HEK293T (cell line): ENCODE measurements at regions not wholly inside any gene's neighbourhood (a gene's known extent, or its start where the extent isn't known, plus 50 kb on each side); places are given as distances from the start of the nearest gene placed in this dataset.

Source experiments
- CTCF ChIA-PET: fragments of 350-600 bp; formaldehyde crosslinking; extraction: SDS; loops from one replicate; lab custom pipeline; 2021; ENCODE audit warnings: antibody characterized with exemption, inconsistent platforms; lab: Yijun Ruan, JAX
- POLR2A ChIA-PET: fragments of 350-600 bp; formaldehyde crosslinking; extraction: SDS; loops from one replicate; lab custom pipeline; 2020; ENCODE audit warnings: antibody characterized with exemption, inconsistent platforms; lab: Yijun Ruan, JAX
- DNase-seq: peaks from one replicate; pipeline ENCODE4 v3.0.0; 2012; ENCODE audit warnings: mixed read lengths; ENCODE audit errors: extremely low spot score
- ARNT ChIP-seq: fragments of 450-650 bp; IDR thresholded peaks from 2 replicates; pipeline ENCODE4 v1.6.1; 2017; ENCODE audit warnings: mild to moderate bottlenecking
- BHLHE40 ChIP-seq: fragments of 450-650 bp; IDR thresholded peaks from 2 replicates; pipeline ENCODE4 v1.6.1; 2016; ENCODE audit warnings: mild to moderate bottlenecking, moderate library complexity, borderline replicate concordance
- CTBP1 ChIP-seq: fragments of 450-650 bp; IDR thresholded peaks from 2 replicates; pipeline ENCODE4 v1.6.1; 2016; ENCODE audit warnings: borderline replicate concordance
- ELF4 ChIP-seq: fragments of 450-650 bp; IDR thresholded peaks from 2 replicates; pipeline ENCODE4 v1.6.1; 2017; ENCODE audit warnings: antibody characterized with exemption
- FOXA1 ChIP-seq: fragments of 450-650 bp; IDR thresholded peaks from 2 replicates; pipeline ENCODE4 v1.6.1; 2016; ENCODE audit warnings: mild to moderate bottlenecking
- FOXK2 ChIP-seq: fragments of 450-650 bp; IDR thresholded peaks from 2 replicates; pipeline ENCODE4 v1.6.1; 2016; ENCODE audit warnings: mild to moderate bottlenecking
- FOXM1 ChIP-seq: fragments of 450-650 bp; IDR thresholded peaks from 2 replicates; pipeline ENCODE4 v1.6.1; 2017; ENCODE audit warnings: mild to moderate bottlenecking, borderline replicate concordance
- HDGF ChIP-seq: fragments of 450-650 bp; IDR thresholded peaks from 2 replicates; pipeline ENCODE4 v1.6.1; 2017; ENCODE audit warnings: antibody characterized with exemption, borderline replicate concordance
- L3MBTL2 ChIP-seq: fragments of 450-650 bp; conservative IDR thresholded peaks from 2 replicates; pipeline ENCODE4 v1.6.1; 2016; ENCODE audit warnings: mild to moderate bottlenecking
- LEF1 ChIP-seq: fragments of 450-650 bp; IDR thresholded peaks from 2 replicates; pipeline ENCODE4 v1.6.1; 2017; ENCODE audit warnings: mild to moderate bottlenecking, borderline replicate concordance
- NFRKB ChIP-seq: fragments of 450-650 bp; IDR thresholded peaks from 2 replicates; pipeline ENCODE4 v1.6.1; 2016; ENCODE audit warnings: mild to moderate bottlenecking, moderate library complexity
- PKNOX1 ChIP-seq: fragments of 450-650 bp; IDR thresholded peaks from 2 replicates; pipeline ENCODE4 v1.6.1; 2016
- SP1 ChIP-seq: fragments of 450-650 bp; IDR thresholded peaks from 2 replicates; pipeline ENCODE4 v1.6.1; 2017
- SUZ12 ChIP-seq: fragments of 450-650 bp; IDR thresholded peaks from 2 replicates; pipeline ENCODE4 v1.6.1; 2016; ENCODE audit warnings: mild to moderate bottlenecking
- TARDBP ChIP-seq: fragments of 450-650 bp; IDR thresholded peaks from 2 replicates; pipeline ENCODE4 v1.6.1; 2016
- ZNF384 ChIP-seq: fragments of 450-650 bp; IDR thresholded peaks from 2 replicates; pipeline ENCODE4 v1.6.1; 2016

- no peak for TF ChIP-seq FOXM1
- no peak for TF ChIP-seq ELF4
- TF ChIP-seq TARDBP: no peak
- no peak for TF ChIP-seq FOXK2
- ChIA-PET POLR2A (no interaction called here), CTCF (no interaction called here)
- DNase-seq: no peak
Measured at GRCh38 chr2:145112467-145112866, 592.5 kb upstream of the ZEB2 start.

GRCh38 chr2:145110668-145111356 lies 590.9 kb upstream of the ZEB2 start:
- ChIA-PET CTCF (no interaction called here), POLR2A (no interaction called here)
- TF ChIP-seq HDGF: no peak
- TF ChIP-seq ARNT: no peak
- TF ChIP-seq FOXA1: no peak
- DNase-seq: no peak

- no peak for DNase-seq
- POLR2A ChIA-PET: no interaction called here
- TF ChIP-seq CTBP1: no peak
- TF ChIP-seq BHLHE40: no peak
- TF ChIP-seq ARNT: no peak
- no peak for TF ChIP-seq ZNF384
- no peak for TF ChIP-seq SP1
- no peak for TF ChIP-seq FOXM1
- no peak for TF ChIP-seq FOXK2
- no peak for TF ChIP-seq FOXA1
- no peak for TF ChIP-seq SUZ12
- no peak for TF ChIP-seq HDGF
- TF ChIP-seq L3MBTL2: no peak
- CTCF ChIA-PET: no interaction called here
Measured at GRCh38 chr2:145108959-145109710, 589.2 kb upstream of the ZEB2 start.

GRCh38 chr2:145108361-145108778 lies 588.5 kb upstream of the ZEB2 start:
- POLR2A ChIA-PET: no interaction called here

GRCh38 chr2:145106293-145106692 lies 586.4 kb upstream of the ZEB2 start:
- no peak for TF ChIP-seq CTBP1
- TF ChIP-seq PKNOX1: no peak
- CTCF ChIA-PET: no interaction called here

More at GRCh38 chr2:145108361-145108778, 588.5 kb upstream of the ZEB2 start:
- CTCF ChIA-PET: no interaction called here
- no peak for DNase-seq
- TF ChIP-seq ZNF384 (no peak), FOXM1 (no peak), FOXA1 (no peak), PKNOX1 (no peak), TARDBP (no peak), ARNT (no peak), FOXK2 (no peak), SP1 (no peak), HDGF (no peak), LEF1 (no peak), L3MBTL2 (no peak), NFRKB (no peak), CTBP1 (no peak), SUZ12 (no peak), ELF4 (no peak)

GRCh38 chr2:145102706-145103105 lies 582.8 kb upstream of the ZEB2 start:
- TF ChIP-seq FOXA1: no peak
- no peak for TF ChIP-seq FOXK2
- no peak for TF ChIP-seq ZNF384
- no peak for TF ChIP-seq CTBP1
- TF ChIP-seq ELF4: no peak
- no peak for TF ChIP-seq TARDBP
- TF ChIP-seq NFRKB: no peak
- no peak for TF ChIP-seq HDGF
- no peak for TF ChIP-seq BHLHE40
- no peak for TF ChIP-seq L3MBTL2
- TF ChIP-seq SUZ12: no peak
- no peak for TF ChIP-seq ARNT
- no peak for TF ChIP-seq PKNOX1
- no peak for TF ChIP-seq LEF1
- no peak for TF ChIP-seq FOXM1
- no peak for TF ChIP-seq SP1
- CTCF ChIA-PET: no interaction called here
- no peak for DNase-seq
- POLR2A ChIA-PET: no interaction called here

More at GRCh38 chr2:145106293-145106692, 586.4 kb upstream of the ZEB2 start:
- POLR2A ChIA-PET: no interaction called here
- DNase-seq: no peak
